ENCODE measurements at regions not wholly inside any gene's neighbourhood (a gene's known extent, or its start where the extent isn't known, plus 50 kb on each side); places are given as distances from the start of the nearest gene placed in this dataset.

- no peak for DNase-seq
These were observed 241.2 kb upstream of the RPL38 start for GRCh38 chr17:73962308-73962707.

DNA sequence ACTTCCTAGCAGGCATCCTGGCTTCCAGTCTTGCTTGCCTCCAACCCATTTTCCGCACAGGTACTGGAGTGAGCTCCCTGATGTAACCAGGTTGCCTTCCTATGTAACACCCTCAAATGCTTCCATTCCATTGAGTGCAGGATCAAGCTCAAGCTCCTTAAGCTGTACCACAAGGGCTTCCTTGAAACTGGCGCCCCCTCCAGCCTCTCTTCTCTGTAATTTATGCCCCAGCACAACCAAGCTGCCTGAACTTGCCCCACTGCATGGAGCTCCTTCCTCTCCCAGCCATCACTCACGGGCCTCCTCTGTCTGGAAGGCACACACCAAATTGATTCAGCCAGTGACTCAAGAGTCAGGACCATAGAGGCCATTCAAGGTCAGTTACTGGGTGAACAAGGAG lies 234.8 kb upstream of the RPL38 start:
- DNase-seq: no peak

- peak in 1 of 2 donors; percentile 65 for DNase-seq
These were observed 233.5 kb upstream of the RPL38 start for GRCh38 chr17:73969956-73970355.

GRCh38 chr17:73971127-73971526 lies 232.4 kb upstream of the RPL38 start:
- DNase-seq: no peak

- DNase-seq: no peak
These were observed 231.4 kb upstream of the RPL38 start for GRCh38 chr17:73972056-73972455.

- DNase-seq: no peak
These were observed 230.6 kb upstream of the RPL38 start for GRCh38 chr17:73972901-73973300.

DNA sequence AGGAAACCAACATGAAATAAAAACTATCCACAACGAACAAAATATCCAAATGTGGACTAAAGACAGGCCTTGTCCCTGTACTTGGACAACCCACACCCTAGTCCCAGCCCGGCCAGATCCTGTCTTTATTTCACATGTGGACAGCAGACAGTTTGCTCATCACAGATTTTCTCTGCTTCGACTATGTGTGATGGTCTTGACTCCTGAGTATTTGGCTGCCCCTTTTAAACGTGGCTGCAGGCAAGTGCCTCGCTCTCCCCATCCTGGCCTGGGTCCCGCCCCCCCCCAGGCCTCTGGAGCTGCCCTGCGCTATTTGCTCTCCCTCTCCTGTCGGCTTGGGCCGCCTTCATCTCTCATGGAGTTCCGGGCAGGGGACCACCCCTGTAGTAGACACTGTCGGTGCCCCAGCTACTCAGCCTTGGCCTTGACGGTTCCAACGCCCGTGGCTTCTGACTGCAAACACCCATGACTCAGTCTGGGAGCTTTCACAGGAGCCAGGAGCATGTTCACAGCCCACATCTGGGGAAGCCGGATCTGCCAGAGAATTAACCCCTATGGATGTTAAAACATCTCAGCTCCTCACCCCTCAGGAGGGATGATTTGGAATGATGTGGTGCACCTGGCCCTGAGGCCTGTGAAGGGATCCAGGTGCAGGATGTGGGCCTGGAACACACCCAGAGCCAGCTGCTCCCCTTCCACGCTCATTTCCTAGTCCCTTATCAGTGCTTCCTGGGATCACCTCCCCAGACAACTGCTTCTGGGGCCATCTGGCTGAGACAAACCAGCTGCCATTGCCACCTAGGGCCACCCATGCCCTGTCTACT lies 229.7 kb upstream of the RPL38 start:
- DNase-seq: no peak

DNA sequence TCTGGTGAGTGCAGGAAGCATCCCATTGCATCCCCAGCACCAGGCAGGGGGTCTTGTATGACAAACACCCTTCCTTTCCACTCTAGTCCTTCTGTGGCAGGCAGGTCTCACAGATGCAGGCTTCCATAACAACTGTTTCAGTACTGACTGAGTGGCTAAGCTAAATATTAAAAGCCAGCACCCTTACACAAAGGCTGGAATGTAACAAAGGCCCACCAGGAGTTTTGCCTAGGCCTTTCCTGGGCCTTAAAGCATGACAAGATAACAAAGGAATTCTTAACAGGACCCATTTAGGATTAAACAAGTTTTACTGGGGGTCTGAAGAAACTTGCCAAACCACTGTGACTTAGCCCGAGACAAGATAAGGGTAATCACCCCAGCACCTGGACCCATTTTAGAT lies 228.9 kb upstream of the RPL38 start:
- no peak for DNase-seq

- no peak for DNase-seq
These were observed 227.3 kb upstream of the RPL38 start for GRCh38 chr17:73976147-73976546.

GRCh38 chr17:73976676-73977521 lies 226.6 kb upstream of the RPL38 start:
- DNase-seq: no peak

DNA sequence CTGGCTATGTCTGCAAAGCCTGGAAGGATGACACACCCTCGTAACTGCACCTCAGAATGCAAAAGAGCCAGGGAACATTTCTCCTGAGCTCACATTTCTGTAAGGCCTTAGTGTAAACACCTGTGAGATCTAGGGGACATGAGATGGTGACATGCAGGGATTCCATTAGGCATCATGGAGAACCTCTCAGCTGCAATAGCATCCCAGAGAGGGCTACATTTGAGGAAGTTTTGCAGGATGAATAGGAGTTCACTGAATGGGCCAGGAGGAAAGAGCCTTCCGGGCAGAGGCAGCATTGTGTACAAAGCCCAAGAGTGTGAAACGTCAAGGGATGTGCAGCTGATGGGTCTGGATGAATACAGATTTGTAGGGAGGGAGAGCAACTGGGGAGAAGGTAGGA lies 223.0 kb upstream of the RPL38 start:
- DNase-seq: no peak

- DNase-seq: no peak
These were observed 220.6 kb upstream of the RPL38 start for GRCh38 chr17:73982871-73983270.

DNA sequence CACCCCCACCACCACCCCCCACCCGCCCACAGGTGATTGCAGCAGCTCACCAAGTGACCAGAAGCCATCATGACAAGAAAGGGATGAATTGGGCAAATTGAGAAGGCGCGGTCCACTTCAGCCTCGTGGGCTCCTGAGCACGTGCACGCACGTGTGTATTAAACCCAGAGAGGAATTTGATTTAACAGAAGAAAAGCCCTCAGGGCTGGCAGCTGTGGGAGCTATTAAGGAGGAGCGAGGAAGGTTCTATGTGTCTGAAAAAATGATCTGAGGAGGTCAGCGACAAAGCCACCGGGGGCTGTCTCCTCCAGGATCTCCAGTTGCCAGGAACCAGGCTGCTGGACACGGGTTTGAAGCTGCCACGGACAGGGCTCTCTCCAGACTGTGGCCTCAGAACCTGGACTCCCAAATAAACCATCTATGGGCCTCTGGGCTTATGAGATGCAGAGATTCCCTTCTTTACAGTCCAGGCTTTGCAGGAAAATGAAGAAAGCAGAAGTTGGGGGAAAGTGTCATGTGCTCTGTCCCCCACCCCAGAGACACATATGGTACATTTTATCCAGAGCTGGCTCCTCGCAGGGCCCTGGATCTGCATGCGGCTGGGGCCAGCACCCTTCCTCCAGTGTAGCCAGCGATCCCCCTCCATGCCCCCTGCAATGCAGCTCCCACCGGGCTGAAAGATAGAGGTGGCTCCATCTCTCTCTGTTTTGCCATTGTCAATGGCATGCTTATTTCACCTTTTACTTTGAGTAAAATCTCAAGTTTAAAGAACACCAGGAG lies 219.7 kb upstream of the RPL38 start:
- no peak for DNase-seq

DNA sequence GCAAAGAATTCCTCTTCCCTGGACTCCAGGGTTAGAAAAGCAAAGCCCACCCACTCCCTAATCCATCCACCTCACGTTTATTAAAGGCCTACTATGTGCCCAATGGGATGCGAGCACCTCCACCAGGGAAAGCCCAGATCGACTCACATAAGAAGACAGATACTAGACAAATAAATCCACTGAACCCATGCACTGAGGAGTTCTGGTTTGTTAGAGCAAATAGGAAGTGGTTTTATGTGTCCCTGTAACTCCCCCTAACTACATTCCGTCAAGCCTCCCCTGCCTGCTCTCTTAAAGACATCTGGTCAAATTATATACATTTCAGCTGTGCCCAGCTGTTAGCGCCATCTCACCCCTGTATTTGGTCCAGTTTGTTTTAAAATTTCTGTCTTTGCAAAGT lies 218.5 kb upstream of the RPL38 start:
- DNase-seq: no peak

DNA sequence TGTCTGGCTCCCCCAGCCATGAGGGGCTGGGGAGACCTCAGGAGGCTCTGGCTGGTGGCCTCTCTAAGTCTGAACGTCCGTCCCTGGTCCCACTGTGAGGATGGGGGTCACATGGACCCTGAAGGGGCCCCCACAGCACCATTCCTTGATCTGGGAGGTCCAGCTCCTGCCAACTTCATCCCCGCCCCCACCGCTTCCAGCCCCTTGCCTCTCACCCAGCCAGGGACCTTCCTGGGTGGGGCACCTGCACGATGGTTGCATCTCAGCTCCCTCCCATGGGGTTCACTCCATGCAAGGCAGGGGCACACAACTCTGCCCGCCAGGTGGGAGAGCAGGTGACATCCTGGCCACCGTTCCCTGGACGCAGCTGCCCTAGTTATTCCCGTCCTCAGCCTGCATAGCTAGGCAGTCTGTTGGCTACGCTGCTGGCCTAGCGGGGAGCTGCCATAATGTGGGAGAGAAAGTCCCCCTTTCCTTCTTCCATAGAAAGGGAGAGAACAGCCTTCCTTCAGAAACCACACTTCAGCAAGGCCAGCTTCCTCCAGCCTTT lies 217.9 kb upstream of the RPL38 start:
- DNase-seq: no peak

- no peak for DNase-seq
These were observed 216.8 kb upstream of the RPL38 start for GRCh38 chr17:73986641-73987177.

GRCh38 chr17:73987395-73987794 lies 216.1 kb upstream of the RPL38 start:
- no peak for DNase-seq

GRCh38 chr17:73987845-73988509 lies 215.5 kb upstream of the RPL38 start:
- DNase-seq: no peak

- no peak for DNase-seq
These were observed 213.8 kb upstream of the RPL38 start for GRCh38 chr17:73989671-73990070.

DNA sequence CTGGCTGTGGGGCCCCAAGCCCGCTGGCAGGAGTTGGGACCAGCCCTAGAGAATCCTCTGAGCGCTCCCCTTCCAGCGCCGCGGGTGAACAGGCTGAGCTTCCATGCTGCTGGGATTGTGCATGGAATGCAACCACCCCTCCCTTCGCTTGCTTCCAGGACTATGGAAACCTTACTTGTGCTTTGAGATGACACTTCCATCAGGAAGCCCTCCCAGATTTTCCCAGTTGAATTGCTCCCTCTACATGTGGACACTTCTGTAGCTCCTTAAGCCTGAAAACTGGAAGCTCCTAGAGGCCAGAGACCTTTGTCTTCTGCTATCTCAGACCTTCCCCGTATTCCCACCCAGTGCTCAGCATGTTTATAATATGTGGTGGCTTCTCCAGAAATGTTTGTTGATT lies 213.2 kb upstream of the RPL38 start:
- no peak for DNase-seq

DNA sequence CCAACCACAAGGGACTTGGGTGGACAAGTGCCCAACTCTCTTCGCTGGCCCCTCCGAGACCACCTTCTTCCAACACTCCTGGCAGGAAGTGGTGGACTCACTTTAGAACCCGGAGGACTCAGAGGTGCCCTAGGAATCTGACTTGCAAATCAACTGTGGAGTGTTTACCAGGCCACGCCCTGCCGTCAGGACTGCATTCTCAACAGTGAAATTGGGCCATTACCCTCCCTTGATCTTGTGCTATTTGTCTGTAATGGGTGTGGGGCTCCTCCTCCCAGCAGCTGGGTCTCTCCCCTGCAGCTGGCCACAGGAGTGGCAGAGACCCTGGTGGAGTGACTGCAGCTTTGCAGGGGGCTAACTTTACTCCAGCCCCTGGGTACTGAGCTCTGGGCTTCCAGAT lies 212.2 kb upstream of the RPL38 start:
- DNase-seq: no peak

DNA sequence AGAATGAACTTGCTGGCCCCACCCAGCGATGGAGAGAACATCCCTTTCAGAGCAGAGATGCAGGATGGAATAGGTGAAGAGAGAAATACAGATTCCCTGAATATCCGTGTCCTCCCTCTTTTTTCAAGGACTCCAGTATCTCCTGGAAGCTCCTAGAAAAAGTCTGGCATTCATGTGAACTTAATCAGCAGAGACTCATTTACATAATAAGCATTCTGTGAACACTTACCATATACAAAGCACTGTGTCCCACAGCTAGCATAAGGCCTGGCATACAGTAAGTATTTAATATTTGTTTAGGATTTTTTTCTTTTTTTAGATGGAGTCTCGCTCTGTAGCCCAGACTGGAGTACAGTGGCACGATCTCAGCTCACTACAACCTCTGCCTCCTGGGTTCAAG lies 208.5 kb upstream of the RPL38 start:
- DNase-seq: no peak
